Transverse colon (tissue), 4 donors: ENCODE measurements at regions not wholly inside any gene's neighbourhood (a gene's known extent, or its start where the extent isn't known, plus 50 kb on each side); places are given as distances from the start of the nearest gene placed in this dataset.

Source experiments
- DNase-seq: peaks from one replicate; pipeline ENCODE4 v3.0.0-alpha.2; 2019
- H3K27ac ChIP-seq, 4 donors: fragments of 200-600 bp; sonication (generic); 2 replicates each; pipeline ENCODE4 v1.5.1; 2016 to 2018; ENCODE audit warnings: inconsistent platforms in 4 of 4
- H3K27me3 ChIP-seq: fragments of 200-600 bp; sonication (generic); 2 replicates; pipeline ENCODE4 v1.5.1; 2017; ENCODE audit warnings: inconsistent platforms
- H3K36me3 ChIP-seq, 4 donors: fragments of 200-600 bp; sonication (generic); 2 replicates each; pipeline ENCODE4 v1.5.1; 2017 to 2019; ENCODE audit warnings: inconsistent platforms in 4 of 4
- H3K4me1 ChIP-seq, 4 donors: fragments of 200-600 bp; sonication (generic); 2 replicates each; pipeline ENCODE4 v1.5.1; 2017 to 2020; ENCODE audit warnings: inconsistent platforms in 4 of 4
- H3K4me3 ChIP-seq, 4 donors: fragments of 200-600 bp; sonication (generic); 1 replicate in 1 of 4; 2 replicates in 3 of 4; pipeline versions ENCODE4 v1.5.1 to v1.6.1; 2017 to 2019; ENCODE audit warnings: inconsistent platforms in 4 of 4
- H3K9me3 ChIP-seq, 2 donors: fragments of 200-600 bp; sonication (generic); 2 replicates each; pipeline ENCODE4 v1.5.1; 2017 to 2019; ENCODE audit warnings: inconsistent platforms in 2 of 2
- EP300 ChIP-seq: sonication (generic); formaldehyde crosslinking; IDR thresholded peaks from one replicate; pipeline ENCODE4 v1.6.1; 2017; ENCODE audit warnings: antibody characterized with exemption, low read depth
- POLR2A ChIP-seq: fragments of 450-650 bp; IDR thresholded peaks from one replicate; pipeline ENCODE4 v1.6.1; 2016; ENCODE audit warnings: antibody characterized with exemption, mild to moderate bottlenecking, moderate library complexity
- POLR2AphosphoS5 ChIP-seq, 3 donors: sonication (generic); formaldehyde crosslinking; IDR thresholded peaks; one replicate each; pipeline ENCODE4 v1.6.1; 2016; ENCODE audit warnings: antibody characterized with exemption in 3 of 3
- WGBS, 2 donors: methylation state at CpG; one replicate each; pipeline ENCODE4 v1.1.5; 2018; ENCODE audit warnings: low coverage in 1 of 2; 5-methylcytosine and 5-hydroxymethylcytosine counted together
- in situ Hi-C, 4 donors: fragments of 200-750 bp; cut with MboI; loops; one replicate each; pipeline versions ENCODE4 v1.15.0 to v1.15.1; 2017; ENCODE audit warnings: low sequenced_read_pairs in 3 of 4, low pct_ligation_motif_present in 1 of 4, low pct_unique_long_range_greater_than_20kb in 1 of 4
- intact Hi-C: fragments of 100-400 bp; cut with DNase I; formaldehyde crosslinking; loops from one replicate; pipeline ENCODE4 v1.15.1; 2023; ENCODE audit warnings: low total_unique reads
- TF ChIP-seq, protein P1 (sequence below), 5 experiments: fragments of 200-600 bp in 3 of 5; fragments of 450-650 bp in 2 of 5; sonication (generic) in 3 of 5; IDR thresholded peaks; 1 replicate in 2 of 5; 2 replicates in 3 of 5; pipeline ENCODE4 v1.5.1; 2016 to 2017; ENCODE audit warnings: antibody characterized with exemption in 5 of 5, inconsistent platforms in 3 of 5, mild to moderate bottlenecking in 2 of 5, moderate library complexity in 1 of 5

DNA sequence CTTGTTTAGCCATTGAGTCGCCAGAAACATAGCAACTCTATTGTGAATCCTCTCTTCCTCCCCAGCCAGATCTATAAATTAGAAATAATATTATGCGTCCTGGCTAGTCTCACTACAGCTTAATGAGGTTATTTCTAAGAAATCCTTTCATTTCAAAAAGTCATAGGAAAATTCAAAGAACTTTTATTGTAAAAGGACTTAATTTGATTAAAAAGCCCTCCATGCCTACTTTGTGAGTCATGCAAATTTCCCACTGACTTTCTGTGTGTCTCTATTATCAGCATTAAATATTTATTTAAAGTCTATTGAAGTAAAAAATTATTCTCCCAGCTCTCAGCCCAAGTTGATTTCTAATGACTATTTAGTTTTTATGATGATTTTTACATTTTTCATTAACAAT, 160.7 kb downstream of the PHLDA1 start:
- no peak overlapping the region for H3K27ac ChIP-seq
- TF ChIP-seq EP300: no peak
- TF ChIP-seq POLR2A: no peak
- TF ChIP-seq, protein P1, sequence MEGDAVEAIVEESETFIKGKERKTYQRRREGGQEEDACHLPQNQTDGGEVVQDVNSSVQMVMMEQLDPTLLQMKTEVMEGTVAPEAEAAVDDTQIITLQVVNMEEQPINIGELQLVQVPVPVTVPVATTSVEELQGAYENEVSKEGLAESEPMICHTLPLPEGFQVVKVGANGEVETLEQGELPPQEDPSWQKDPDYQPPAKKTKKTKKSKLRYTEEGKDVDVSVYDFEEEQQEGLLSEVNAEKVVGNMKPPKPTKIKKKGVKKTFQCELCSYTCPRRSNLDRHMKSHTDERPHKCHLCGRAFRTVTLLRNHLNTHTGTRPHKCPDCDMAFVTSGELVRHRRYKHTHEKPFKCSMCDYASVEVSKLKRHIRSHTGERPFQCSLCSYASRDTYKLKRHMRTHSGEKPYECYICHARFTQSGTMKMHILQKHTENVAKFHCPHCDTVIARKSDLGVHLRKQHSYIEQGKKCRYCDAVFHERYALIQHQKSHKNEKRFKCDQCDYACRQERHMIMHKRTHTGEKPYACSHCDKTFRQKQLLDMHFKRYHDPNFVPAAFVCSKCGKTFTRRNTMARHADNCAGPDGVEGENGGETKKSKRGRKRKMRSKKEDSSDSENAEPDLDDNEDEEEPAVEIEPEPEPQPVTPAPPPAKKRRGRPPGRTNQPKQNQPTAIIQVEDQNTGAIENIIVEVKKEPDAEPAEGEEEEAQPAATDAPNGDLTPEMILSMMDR (IDR thresholded peaks at IDR 0.05): no peak
- no peak for TF ChIP-seq POLR2AphosphoS5 (IDR thresholded peaks at IDR 0.05)
- H3K9me3 ChIP-seq: no peaks in the 10 kb centered on the region
- intact Hi-C loops (no loop called here), in situ Hi-C loops (no loop called here)
- no peak overlapping the region for H3K4me3 ChIP-seq
- 61 to 73% methylated on average over 2 of the region's 2 CpGs for WGBS, 2 donors
- H3K27me3 ChIP-seq: no peaks in the 10 kb centered on the region
- no peaks in the 10 kb centered on the region for H3K4me1 ChIP-seq
- H3K36me3 ChIP-seq: no peaks in the 10 kb centered on the region
- no peak for DNase-seq

DNA sequence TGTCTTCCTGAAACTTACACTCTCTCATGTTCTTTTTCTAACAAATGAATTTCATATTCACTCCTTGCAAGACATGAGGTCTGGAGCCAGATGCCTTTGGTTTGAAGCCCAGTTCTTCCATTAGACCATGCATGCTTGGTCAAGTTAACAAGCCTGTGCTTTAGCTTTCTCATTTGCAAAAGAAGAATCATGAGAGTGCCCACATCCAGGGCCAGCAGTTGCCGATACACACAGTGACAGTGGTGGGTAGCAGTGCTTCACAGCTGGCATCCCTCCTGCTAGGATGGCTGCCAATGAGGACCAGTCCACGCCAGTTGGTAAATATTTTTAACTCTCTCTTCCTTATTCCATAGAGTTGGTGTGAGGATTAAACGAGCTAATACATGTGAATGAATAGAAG, 163.1 kb downstream of the PHLDA1 start:
- no peaks in the 10 kb centered on the region for H3K4me1 ChIP-seq
- H3K27ac ChIP-seq: no peak overlapping the region
- H3K36me3 ChIP-seq: no peaks in the 10 kb centered on the region
- H3K27me3 ChIP-seq: no peaks in the 10 kb centered on the region
- in situ Hi-C loops: no loop called here
- H3K9me3 ChIP-seq: no peaks in the 10 kb centered on the region
- intact Hi-C loops: no loop called here
- H3K4me3 ChIP-seq: no peak overlapping the region
- no peak for DNase-seq
- 73 to 81% methylated on average over 3 of the region's 3 CpGs for WGBS, 2 donors
- TF ChIP-seq POLR2AphosphoS5 (IDR thresholded peaks at IDR 0.05) (no peak), POLR2A (no peak), EP300 (no peak)
- TF ChIP-seq, protein P1 (IDR thresholded peaks at IDR 0.05): no peak

DNA sequence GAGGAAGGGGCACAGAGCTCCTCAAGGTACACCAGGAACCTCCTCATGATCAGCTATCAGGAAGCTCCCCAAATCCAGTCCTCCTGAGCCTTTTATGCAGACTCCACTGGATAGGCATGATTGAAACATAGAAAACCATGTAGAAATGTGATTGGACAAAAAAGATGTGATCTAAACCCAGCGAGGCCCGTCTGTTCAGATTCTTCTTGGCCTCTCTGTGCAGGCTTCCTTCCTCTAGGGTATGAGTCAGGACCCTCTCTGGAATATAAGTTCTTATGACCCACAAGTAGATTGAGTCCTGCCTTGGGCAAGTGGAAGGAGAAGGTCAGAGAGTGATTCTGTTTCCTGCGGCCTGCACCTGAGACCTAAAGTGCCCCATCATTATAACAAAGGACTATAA, 166.3 kb downstream of the PHLDA1 start:
- DNase-seq: no peak
- intact Hi-C loops: no loop called here
- 88 to 90% methylated on average over 2 to 3 of the region's 3 CpGs for WGBS, 2 donors
- no peak for TF ChIP-seq POLR2A
- TF ChIP-seq, protein P1 (IDR thresholded peaks at IDR 0.05): no peak
- no peak for TF ChIP-seq EP300
- no peak for TF ChIP-seq POLR2AphosphoS5 (IDR thresholded peaks at IDR 0.05)
- no peaks in the 10 kb centered on the region for H3K36me3 ChIP-seq
- no peaks in the 10 kb centered on the region for H3K27me3 ChIP-seq
- no peak overlapping the region for H3K4me3 ChIP-seq
- no peaks in the 10 kb centered on the region for H3K9me3 ChIP-seq
- in situ Hi-C loops: no loop called here
- H3K4me1 ChIP-seq: no peaks in the 10 kb centered on the region
- no peak overlapping the region for H3K27ac ChIP-seq

DNA sequence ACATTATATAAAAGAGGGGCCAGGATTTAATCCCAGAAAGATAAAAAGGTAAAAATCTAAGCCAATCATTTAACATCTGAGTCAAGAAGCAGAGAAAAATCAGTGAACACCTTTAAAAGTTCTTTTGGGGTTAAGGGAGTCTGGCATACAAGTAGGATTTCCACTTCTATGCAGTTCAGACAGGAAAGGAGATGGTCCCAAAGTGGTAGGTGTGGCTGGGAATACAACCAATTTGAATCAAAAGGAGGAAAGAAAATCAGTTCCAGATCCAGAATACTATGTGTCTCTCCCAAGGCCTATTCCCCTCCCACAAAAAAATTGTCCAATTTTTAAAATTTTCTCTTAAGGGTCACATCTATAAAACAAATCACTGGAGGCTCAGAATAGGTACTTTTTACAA, 167.4 kb downstream of the PHLDA1 start:
- Histone ChIP-seq H3K36me3 (no peaks in the 10 kb centered on the region), H3K27ac (no peak overlapping the region), H3K27me3 (no peaks in the 10 kb centered on the region), H3K4me3 (no peak overlapping the region), H3K9me3 (no peaks in the 10 kb centered on the region), H3K4me1 (no peaks in the 10 kb centered on the region)
- no peak for DNase-seq
- intact Hi-C loops: no loop called here
- in situ Hi-C loops: no loop called here
- TF ChIP-seq POLR2AphosphoS5 (IDR thresholded peaks at IDR 0.05): no peak
- TF ChIP-seq, protein P1 (IDR thresholded peaks at IDR 0.05): no peak
- TF ChIP-seq POLR2A: no peak
- no peak for TF ChIP-seq EP300
